PFSK-1 (cell line): ENCODE measurements at regions not wholly inside any gene's neighbourhood (a gene's known extent, or its start where the extent isn't known, plus 50 kb on each side); places are given as distances from the start of the nearest gene placed in this dataset.
A peak's percentile ranks its signal among the peaks of the same experiment; 100 is the strongest.

Experiments
- FOXP2 ChIP-seq: optimal IDR thresholded peaks from 2 replicates; pipeline ENCODE3; 2011; ENCODE audit warnings: borderline replicate concordance, control low read depth, inconsistent platforms; ENCODE audit not compliant: insufficient read depth; ENCODE audit errors: extremely low read length, extremely low read depth
- POLR2AphosphoS5 ChIP-seq: IDR thresholded peaks from 2 replicates; pipeline ENCODE4 v1.6.1; 2012; ENCODE audit warnings: low read depth, mild to moderate bottlenecking, control low read depth, low read length, moderate library complexity
- SIN3A ChIP-seq: IDR thresholded peaks from 2 replicates; pipeline ENCODE4 v1.6.1; 2012; ENCODE audit warnings: mild to moderate bottlenecking, low read length, moderate library complexity, borderline replicate concordance; ENCODE audit not compliant: insufficient read depth
- TAF1 ChIP-seq: IDR thresholded peaks from 2 replicates; pipeline ENCODE4 v1.6.1; 2012; ENCODE audit warnings: low read length, control low read depth, borderline replicate concordance; ENCODE audit not compliant: insufficient read depth
- TF ChIP-seq, protein P1 (sequence below), 2 experiments: IDR thresholded peaks; 2 replicates each; pipeline versions ENCODE4 v1.6.1 to v1.8.0; 2011 to 2012; ENCODE audit warnings: low read depth in 2 of 2, low read length in 2 of 2, control low read depth in 1 of 2, inconsistent platforms in 1 of 2, mild to moderate bottlenecking in 1 of 2, moderate library complexity in 1 of 2; ENCODE audit not compliant: insufficient read depth in 1 of 2

DNA sequence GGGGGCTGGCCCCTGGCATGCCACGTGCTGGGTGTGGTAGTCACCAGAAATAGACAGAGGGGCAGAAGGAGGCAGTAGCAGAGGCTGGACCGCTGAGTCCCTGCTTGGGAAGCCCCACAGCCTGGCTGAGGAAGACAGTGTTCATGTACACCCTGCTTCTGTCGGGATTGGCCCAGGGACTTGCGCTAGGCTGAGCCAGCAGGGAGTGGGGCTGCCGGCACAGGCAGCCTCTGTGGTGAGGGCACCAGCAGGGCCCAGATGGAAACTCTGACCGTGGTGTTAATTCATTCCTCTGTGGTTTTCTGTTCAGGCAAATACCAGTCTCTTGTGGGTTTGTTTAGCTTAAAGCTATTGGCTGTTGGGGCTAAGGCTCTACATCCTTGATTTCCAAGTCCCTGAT lies 108.6 kb upstream of the RAD23B start:
- TF ChIP-seq TAF1, result no peak
- TF ChIP-seq SIN3A, result no peak
- TF ChIP-seq POLR2AphosphoS5, result no peak
- no peak for TF ChIP-seq FOXP2
- TF ChIP-seq, protein P1, sequence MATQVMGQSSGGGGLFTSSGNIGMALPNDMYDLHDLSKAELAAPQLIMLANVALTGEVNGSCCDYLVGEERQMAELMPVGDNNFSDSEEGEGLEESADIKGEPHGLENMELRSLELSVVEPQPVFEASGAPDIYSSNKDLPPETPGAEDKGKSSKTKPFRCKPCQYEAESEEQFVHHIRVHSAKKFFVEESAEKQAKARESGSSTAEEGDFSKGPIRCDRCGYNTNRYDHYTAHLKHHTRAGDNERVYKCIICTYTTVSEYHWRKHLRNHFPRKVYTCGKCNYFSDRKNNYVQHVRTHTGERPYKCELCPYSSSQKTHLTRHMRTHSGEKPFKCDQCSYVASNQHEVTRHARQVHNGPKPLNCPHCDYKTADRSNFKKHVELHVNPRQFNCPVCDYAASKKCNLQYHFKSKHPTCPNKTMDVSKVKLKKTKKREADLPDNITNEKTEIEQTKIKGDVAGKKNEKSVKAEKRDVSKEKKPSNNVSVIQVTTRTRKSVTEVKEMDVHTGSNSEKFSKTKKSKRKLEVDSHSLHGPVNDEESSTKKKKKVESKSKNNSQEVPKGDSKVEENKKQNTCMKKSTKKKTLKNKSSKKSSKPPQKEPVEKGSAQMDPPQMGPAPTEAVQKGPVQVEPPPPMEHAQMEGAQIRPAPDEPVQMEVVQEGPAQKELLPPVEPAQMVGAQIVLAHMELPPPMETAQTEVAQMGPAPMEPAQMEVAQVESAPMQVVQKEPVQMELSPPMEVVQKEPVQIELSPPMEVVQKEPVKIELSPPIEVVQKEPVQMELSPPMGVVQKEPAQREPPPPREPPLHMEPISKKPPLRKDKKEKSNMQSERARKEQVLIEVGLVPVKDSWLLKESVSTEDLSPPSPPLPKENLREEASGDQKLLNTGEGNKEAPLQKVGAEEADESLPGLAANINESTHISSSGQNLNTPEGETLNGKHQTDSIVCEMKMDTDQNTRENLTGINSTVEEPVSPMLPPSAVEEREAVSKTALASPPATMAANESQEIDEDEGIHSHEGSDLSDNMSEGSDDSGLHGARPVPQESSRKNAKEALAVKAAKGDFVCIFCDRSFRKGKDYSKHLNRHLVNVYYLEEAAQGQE (IDR thresholded peaks at IDR 0.05; ENCODE audit: insufficient read depth in 1 of 2, low read depth in 2 of 2, low read length in 2 of 2), result no peak

DNA sequence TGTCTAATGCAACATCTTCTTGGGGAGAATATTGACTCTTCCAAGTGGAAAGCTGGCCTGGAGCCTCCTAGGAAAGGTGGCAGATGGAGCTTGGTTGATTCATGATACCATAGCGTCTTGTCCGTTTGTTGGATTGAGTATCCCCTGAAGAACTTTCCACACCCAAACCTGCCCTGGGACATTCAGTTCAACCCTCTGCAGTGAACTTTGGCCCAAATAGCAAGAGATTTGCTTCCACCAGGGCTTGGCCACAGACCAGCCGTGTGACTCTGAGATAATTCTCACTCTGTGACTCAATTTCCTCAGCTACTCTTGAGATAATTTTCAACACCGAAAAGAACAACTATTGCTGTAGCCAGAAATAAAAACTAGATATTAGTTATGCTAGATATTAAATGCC lies 108.0 kb upstream of the RAD23B start:
- TF ChIP-seq FOXP2 (no peak), POLR2AphosphoS5 (no peak), TAF1 (no peak), SIN3A (no peak)
- TF ChIP-seq, protein P1 (IDR thresholded peaks at IDR 0.05; ENCODE audit: insufficient read depth in 1 of 2, low read depth in 2 of 2, low read length in 2 of 2), result no peak

DNA sequence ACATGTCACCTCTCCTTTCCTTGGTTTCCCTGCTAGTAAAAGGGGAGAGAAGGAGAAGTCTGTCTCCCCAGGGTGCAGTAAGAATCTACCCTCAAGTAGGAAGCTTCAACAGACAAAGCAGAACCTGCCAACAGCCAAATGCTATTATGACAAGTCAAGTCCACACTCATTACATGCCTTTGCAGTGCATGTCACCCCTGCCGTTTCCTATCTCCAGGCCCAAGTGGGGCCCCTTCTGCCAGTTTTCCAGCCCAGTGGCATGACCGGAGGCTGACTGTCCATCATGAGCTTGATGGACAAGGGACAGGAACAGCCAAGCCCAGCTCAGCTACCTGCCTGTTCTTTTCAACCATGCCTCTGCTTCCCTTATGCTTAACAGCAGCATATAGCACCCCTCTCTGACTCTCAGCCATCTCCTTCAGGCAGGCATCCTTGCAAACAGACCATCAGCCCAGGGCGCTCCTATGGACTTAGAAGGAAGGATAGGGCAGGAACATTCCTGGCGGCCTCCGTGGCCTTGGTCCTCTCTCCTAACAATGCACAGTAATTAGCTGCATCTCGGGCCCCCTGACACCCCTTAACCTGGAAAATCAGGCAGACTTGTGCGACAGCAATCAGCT lies 107.2 kb upstream of the RAD23B start:
- TF ChIP-seq TAF1 (no peak), POLR2AphosphoS5 (no peak), SIN3A (no peak), FOXP2 (no peak)
- TF ChIP-seq, protein P1 (IDR thresholded peaks at IDR 0.05; ENCODE audit: insufficient read depth in 1 of 2, low read depth in 2 of 2, low read length in 2 of 2), result no peak

DNA sequence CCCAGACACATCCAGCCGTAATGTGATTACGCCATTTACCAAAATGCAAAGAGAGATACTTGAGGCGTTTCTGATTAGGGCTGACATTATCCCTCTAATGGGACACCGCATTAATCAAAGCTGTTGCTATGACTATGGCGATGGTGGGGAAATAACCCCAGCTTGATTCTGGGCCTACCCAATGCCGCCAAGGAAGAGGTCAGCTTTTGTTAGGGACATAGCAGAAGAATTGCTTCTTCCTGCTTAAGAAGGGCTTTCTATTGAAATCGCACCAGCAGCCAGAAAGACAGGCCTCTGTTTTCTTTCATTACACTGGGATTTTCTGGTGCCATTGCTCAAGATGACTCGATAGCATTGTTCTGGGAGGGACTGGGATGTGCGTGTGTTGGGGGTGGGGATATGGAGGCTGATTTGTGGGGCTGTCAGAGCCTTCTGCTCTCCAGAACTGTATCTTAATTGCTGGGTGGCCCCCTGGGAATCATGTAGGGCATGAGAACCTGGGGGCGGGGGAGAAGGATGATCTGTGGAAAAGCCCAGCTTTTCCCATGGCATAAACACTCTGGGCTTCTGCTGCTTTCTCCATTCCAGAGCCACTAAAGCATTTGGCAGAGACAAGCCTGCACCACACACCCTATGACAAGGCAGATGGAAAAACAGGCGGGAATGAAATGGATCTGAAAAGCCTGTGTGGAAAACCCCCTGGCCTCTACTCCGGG lies 106.5 kb upstream of the RAD23B start:
- TF ChIP-seq TAF1, result no peak

DNA sequence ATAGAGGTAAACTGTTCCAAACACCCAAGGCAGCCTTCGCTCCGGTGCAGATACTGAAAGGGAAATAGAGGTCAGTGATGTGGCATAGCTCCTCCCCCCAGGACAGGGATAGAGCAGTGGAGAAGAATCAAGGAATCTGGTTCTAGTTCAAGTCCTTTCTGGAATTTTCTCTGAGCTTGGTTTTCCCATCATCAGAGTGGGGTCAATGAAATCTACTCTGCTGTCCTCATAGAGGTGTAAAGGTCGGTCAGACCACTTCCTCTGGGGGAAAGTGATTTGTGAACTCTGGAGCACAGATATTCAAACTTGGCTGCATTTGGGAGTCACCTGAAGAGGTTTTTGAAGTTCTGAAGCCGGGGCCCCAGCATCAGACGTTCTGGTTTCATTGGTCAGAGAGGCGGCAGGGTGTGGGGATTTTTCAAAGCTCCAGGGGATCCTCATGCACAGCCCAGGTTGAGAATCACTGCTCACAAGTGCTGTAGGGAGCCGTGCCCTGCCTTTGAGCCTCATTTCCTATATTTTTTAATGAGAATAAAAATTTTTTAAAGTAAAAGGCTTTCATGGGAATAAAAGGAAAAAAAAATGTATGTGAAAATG lies 105.7 kb upstream of the RAD23B start:
- TF ChIP-seq SIN3A (no peak), FOXP2 (no peak)

DNA sequence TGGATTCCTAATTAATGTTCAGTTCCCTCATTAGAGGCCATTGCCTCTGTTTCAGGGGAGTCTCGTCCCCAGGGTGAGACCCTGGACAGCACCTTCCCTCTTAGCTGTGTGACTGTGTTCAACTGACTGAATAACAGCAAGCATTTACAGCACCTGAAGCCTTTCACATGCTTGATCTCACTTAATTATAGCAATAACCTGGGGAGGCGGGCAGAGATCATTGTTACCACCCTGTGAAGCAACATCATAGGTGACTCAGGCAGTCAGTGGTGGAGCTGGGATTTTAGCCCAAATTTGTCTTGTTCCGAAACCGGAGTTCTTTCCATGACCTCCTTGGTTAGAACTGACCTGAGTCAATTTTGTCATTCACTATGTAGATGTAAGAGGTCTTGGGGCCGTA lies 105.2 kb upstream of the RAD23B start:
- TF ChIP-seq TAF1, result no peak
- TF ChIP-seq, protein P1 (IDR thresholded peaks at IDR 0.05; ENCODE audit: insufficient read depth in 1 of 2, low read depth in 2 of 2, low read length in 2 of 2), result peak in 1 of 2 experiments; percentile 53; a peak in 1 of 4 replicates
